ENCODE measurements at regions not wholly inside any gene's neighbourhood (a gene's known extent, or its start where the extent isn't known, plus 50 kb on each side); places are given as distances from the start of the nearest gene placed in this dataset.

DNA sequence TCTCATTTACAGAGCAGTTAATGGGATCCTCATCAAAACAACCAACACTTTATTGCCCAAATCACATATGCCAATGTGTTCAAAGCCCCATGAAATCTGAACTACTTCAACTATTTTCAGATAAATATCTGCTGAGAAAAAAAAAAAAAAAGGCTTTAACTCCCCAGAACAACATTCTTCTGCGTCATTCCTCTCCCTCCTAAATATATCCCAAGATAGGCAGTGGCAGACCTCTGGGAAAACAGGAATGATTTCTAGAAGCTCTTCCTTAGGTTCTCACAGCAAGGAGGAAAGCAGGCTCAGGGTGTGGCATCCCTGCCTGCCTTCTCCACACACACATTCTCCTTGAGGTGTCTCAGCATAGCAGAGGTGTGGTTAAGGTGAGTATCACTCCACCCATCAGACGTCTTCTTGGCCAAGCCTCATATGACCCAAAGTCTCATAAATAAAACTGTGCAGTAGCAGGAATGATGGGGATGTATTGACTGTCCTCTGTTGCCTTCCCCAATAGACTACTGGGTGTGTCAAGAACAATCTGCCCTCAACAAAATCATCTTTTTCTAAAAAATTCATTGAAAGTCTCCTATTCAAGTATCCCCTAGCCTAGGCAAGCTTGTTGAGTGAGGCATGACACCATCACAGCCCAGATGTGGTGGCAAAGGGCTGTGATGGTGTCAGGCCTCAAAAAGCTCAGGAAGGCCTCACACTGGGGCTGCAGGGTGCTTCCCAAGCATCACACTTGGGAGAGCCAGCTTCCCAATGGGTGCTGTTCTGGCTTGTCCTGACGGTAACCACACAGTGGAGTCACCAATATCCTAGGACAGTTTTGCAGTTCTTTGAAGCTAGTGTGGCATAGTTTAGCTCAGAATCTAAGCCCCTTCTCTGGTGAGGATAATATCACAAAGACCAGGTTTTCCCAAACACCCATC is 135.4 kb upstream of the SOX9 start:
- no peaks in the 10 kb centered on the region for H3K27me3 ChIP-seq
- H3K4me1 ChIP-seq (ENCODE audit: insufficient read depth), result no peaks in the 10 kb centered on the region
- intact Hi-C loops (cut with DNase I), result no loop called here
- no peaks in the 10 kb centered on the region for H3K36me3 ChIP-seq
- no peaks in the 10 kb centered on the region for H3K9me3 ChIP-seq
- DNase-seq, result no peak
- TF ChIP-seq, protein P1, sequence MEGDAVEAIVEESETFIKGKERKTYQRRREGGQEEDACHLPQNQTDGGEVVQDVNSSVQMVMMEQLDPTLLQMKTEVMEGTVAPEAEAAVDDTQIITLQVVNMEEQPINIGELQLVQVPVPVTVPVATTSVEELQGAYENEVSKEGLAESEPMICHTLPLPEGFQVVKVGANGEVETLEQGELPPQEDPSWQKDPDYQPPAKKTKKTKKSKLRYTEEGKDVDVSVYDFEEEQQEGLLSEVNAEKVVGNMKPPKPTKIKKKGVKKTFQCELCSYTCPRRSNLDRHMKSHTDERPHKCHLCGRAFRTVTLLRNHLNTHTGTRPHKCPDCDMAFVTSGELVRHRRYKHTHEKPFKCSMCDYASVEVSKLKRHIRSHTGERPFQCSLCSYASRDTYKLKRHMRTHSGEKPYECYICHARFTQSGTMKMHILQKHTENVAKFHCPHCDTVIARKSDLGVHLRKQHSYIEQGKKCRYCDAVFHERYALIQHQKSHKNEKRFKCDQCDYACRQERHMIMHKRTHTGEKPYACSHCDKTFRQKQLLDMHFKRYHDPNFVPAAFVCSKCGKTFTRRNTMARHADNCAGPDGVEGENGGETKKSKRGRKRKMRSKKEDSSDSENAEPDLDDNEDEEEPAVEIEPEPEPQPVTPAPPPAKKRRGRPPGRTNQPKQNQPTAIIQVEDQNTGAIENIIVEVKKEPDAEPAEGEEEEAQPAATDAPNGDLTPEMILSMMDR (IDR thresholded peaks at IDR 0.05), result no peak
- TF ChIP-seq POLR2A (IDR thresholded peaks at IDR 0.05) (no peak), EP300 (IDR thresholded peaks at IDR 0.05) (no peak)
- H3K4me3 ChIP-seq, result no peak overlapping the region
- 52 to 61% (median 60%) methylated on average over 3 of the region's 3 CpGs for WGBS, 3 donors
- no peak overlapping the region for H3K27ac ChIP-seq

DNA sequence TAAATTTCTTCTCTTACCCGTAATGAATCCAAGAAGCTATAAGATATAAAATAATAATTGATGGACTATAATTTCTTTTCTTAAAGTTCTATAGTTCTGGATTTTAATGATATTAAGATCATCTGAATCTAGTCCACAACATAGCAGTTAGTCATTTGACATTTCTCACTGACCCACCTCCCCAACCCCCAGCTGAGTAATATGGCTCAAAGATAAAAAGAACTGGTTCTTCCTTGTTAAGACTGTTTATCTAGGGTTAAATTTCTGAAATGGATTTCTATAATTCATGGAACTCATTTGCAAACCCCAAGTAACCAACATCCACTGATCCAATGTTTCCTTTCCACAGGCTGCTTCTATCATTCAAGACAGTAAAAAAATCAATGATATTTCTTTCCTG is 133.9 kb upstream of the SOX9 start:
- Histone ChIP-seq H3K36me3 (no peaks in the 10 kb centered on the region), H3K4me1 (ENCODE audit: insufficient read depth) (no peaks in the 10 kb centered on the region), H3K27ac (no peak overlapping the region), H3K27me3 (no peaks in the 10 kb centered on the region), H3K9me3 (no peaks in the 10 kb centered on the region), H3K4me3 (no peak overlapping the region)
- DNase-seq, result no peak
- WGBS, 3 donors, result 82 to 92% (median 90%) methylated on average over 1 of the region's 1 CpG
- TF ChIP-seq, protein P1 (IDR thresholded peaks at IDR 0.05), result no peak
- TF ChIP-seq POLR2A (IDR thresholded peaks at IDR 0.05) (no peak), EP300 (IDR thresholded peaks at IDR 0.05) (no peak)
- intact Hi-C loops (cut with DNase I), result no loop called here

DNA sequence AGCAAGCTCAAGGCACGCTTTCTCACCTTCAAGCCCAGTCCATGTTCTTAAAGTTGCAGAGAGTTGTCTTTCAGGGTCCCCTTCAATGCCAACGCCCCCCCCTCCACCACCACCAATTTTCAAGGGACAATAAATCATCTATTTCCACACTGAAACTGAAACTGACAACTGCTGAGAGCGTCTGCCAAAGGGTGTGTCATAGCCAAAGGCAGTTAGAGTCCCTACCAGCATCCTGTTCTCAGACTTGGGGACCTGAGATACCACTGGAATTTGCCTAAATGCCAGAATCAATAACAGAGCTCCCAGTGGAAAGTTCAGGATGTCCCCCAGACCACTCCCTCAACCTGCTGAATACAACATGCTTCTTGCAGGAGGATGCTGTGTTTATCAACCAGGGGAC is 133.2 kb upstream of the SOX9 start:
- WGBS, 3 donors, result 44 to 51% (median 45%) methylated on average over 3 of the region's 3 CpGs
- TF ChIP-seq, protein P1 (IDR thresholded peaks at IDR 0.05), result no peak
- no peak for TF ChIP-seq POLR2A (IDR thresholded peaks at IDR 0.05)
- TF ChIP-seq EP300 (IDR thresholded peaks at IDR 0.05), result no peak
- intact Hi-C loops (cut with DNase I), result no loop called here

DNA sequence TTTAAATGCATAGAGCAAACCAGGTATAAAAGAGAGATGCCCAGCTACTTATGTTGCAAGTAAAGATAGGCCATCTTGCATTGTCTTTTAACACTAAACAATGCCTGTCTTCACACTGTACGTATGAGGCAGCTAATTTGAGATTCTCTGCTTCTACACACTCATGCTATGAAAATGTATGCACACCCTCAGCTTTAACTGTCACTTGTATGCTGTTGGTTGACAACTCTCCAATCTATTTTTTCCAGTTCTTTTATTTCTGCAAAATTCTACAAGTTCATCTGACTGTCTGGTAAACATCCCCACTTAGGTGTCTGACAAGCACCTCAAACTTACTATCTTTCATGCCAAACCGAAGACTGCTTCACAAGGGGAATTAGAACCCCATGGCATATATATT is 131.7 kb upstream of the SOX9 start:
- intact Hi-C loops (cut with DNase I), result no loop called here
- TF ChIP-seq EP300 (IDR thresholded peaks at IDR 0.05) (no peak), POLR2A (IDR thresholded peaks at IDR 0.05) (no peak)
- TF ChIP-seq, protein P1 (IDR thresholded peaks at IDR 0.05), result no peak

More for the DNA sequence above, 133.2 kb upstream of the SOX9 start:
- DNase-seq, result no peak
- Histone ChIP-seq H3K36me3 (no peaks in the 10 kb centered on the region), H3K27me3 (no peaks in the 10 kb centered on the region), H3K27ac (no peak overlapping the region), H3K4me1 (ENCODE audit: insufficient read depth) (no peaks in the 10 kb centered on the region), H3K4me3 (no peak overlapping the region), H3K9me3 (no peaks in the 10 kb centered on the region)

More for the DNA sequence above, 131.7 kb upstream of the SOX9 start:
- H3K9me3 ChIP-seq, result no peaks in the 10 kb centered on the region
- DNase-seq, result no peak
- no peak overlapping the region for H3K4me3 ChIP-seq
- no peaks in the 10 kb centered on the region for H3K27me3 ChIP-seq
- no peaks in the 10 kb centered on the region for H3K4me1 ChIP-seq (ENCODE audit: insufficient read depth)
- H3K27ac ChIP-seq, result no peak overlapping the region
- H3K36me3 ChIP-seq, result no peaks in the 10 kb centered on the region
- 59 to 67% (median 61%) methylated on average over 2 of the region's 2 CpGs for WGBS, 3 donors

Data from ovary (tissue), 7 donors.